ENCODE measurements at regions not wholly inside any gene's neighbourhood (a gene's known extent, or its start where the extent isn't known, plus 50 kb on each side); places are given as distances from the start of the nearest gene placed in this dataset.

- intact Hi-C loops (cut with DNase I): no loop called here
- Histone ChIP-seq H3K27me3 (no peaks in the 10 kb centered on the region), H3K9me3 (no peaks in the 10 kb centered on the region), H3K36me3 (no peaks in the 10 kb centered on the region), H3K4me3 (no peak overlapping the region), H3K27ac (no peak overlapping the region), H3K4me1 (no peaks in the 10 kb centered on the region)
- DNase-seq (ENCODE audit: extremely low spot score in 2 of 2): no peak
- TF ChIP-seq POLR2AphosphoS5 (IDR thresholded peaks at IDR 0.05; ENCODE audit: insufficient read depth in 1 of 2, low read depth in 1 of 2): no peak
These were observed 222.4 kb upstream of the JARID2 start for GRCh38 chr6:15023448-15023847.

GRCh38 chr6:15025446-15025845 lies 220.4 kb upstream of the JARID2 start:
- TF ChIP-seq POLR2AphosphoS5 (IDR thresholded peaks at IDR 0.05; ENCODE audit: insufficient read depth in 1 of 2, low read depth in 1 of 2) (no peak), POLR2A (IDR thresholded peaks at IDR 0.05) (no peak), CTCF (IDR thresholded peaks at IDR 0.05) (no peak)
- Histone ChIP-seq H3K9me3 (no peaks in the 10 kb centered on the region), H3K4me3 (no peak overlapping the region), H3K27me3 (no peaks in the 10 kb centered on the region), H3K36me3 (no peaks in the 10 kb centered on the region), H3K27ac (no peak overlapping the region), H3K4me1 (no peaks in the 10 kb centered on the region)
- no peak for DNase-seq (ENCODE audit: extremely low spot score in 2 of 2)
- intact Hi-C loops (cut with DNase I): no loop called here

- no peak overlapping the region for H3K27ac ChIP-seq
- H3K4me1 ChIP-seq: no peaks in the 10 kb centered on the region
- H3K9me3 ChIP-seq: no peaks in the 10 kb centered on the region
- TF ChIP-seq CTCF (IDR thresholded peaks at IDR 0.05) (no peak), POLR2A (IDR thresholded peaks at IDR 0.05) (no peak), POLR2AphosphoS5 (IDR thresholded peaks at IDR 0.05; ENCODE audit: insufficient read depth in 1 of 2, low read depth in 1 of 2) (no peak)
- no peaks in the 10 kb centered on the region for H3K36me3 ChIP-seq
- DNase-seq (ENCODE audit: extremely low spot score in 2 of 2): no peak
- no peak overlapping the region for H3K4me3 ChIP-seq
- intact Hi-C loops (cut with DNase I): no loop called here
- no peaks in the 10 kb centered on the region for H3K27me3 ChIP-seq
These were observed 219.0 kb upstream of the JARID2 start for GRCh38 chr6:15026832-15027231.

- no peak for TF ChIP-seq POLR2A (IDR thresholded peaks at IDR 0.05)
- no peak for TF ChIP-seq CTCF (IDR thresholded peaks at IDR 0.05)
- no peak for TF ChIP-seq POLR2AphosphoS5 (IDR thresholded peaks at IDR 0.05; ENCODE audit: insufficient read depth in 1 of 2, low read depth in 1 of 2)
These were observed 218.4 kb upstream of the JARID2 start for GRCh38 chr6:15027472-15027871.

GRCh38 chr6:15032015-15032414 lies 213.9 kb upstream of the JARID2 start:
- DNase-seq (ENCODE audit: extremely low spot score in 2 of 2): no peak
- no peaks in the 10 kb centered on the region for H3K9me3 ChIP-seq
- intact Hi-C loops (cut with DNase I): no loop called here
- H3K4me3 ChIP-seq: no peak overlapping the region
- no peaks in the 10 kb centered on the region for H3K27me3 ChIP-seq
- H3K27ac ChIP-seq: no peak overlapping the region
- TF ChIP-seq CTCF (IDR thresholded peaks at IDR 0.05) (no peak), POLR2A (IDR thresholded peaks at IDR 0.05) (no peak), POLR2AphosphoS5 (IDR thresholded peaks at IDR 0.05; ENCODE audit: insufficient read depth in 1 of 2, low read depth in 1 of 2) (no peak)
- H3K36me3 ChIP-seq: no peaks in the 10 kb centered on the region
- H3K4me1 ChIP-seq: no peaks in the 10 kb centered on the region

More at GRCh38 chr6:15027472-15027871, 218.4 kb upstream of the JARID2 start:
- intact Hi-C loops (cut with DNase I): no loop called here
- Histone ChIP-seq H3K27me3 (no peaks in the 10 kb centered on the region), H3K4me3 (no peak overlapping the region), H3K9me3 (no peaks in the 10 kb centered on the region), H3K27ac (no peak overlapping the region), H3K4me1 (no peaks in the 10 kb centered on the region), H3K36me3 (no peaks in the 10 kb centered on the region)
- DNase-seq (ENCODE audit: extremely low spot score in 2 of 2): no peak

- TF ChIP-seq POLR2AphosphoS5 (IDR thresholded peaks at IDR 0.05; ENCODE audit: insufficient read depth in 1 of 2, low read depth in 1 of 2): no peak
- TF ChIP-seq CTCF (IDR thresholded peaks at IDR 0.05): no peak
- no peak for TF ChIP-seq POLR2A (IDR thresholded peaks at IDR 0.05)
- no peak for DNase-seq (ENCODE audit: extremely low spot score in 2 of 2)
These were observed 212.0 kb upstream of the JARID2 start for GRCh38 chr6:15033850-15034203.

More at GRCh38 chr6:15033850-15034203, 212.0 kb upstream of the JARID2 start:
- Histone ChIP-seq H3K36me3 (no peaks in the 10 kb centered on the region), H3K4me3 (no peak overlapping the region), H3K4me1 (no peaks in the 10 kb centered on the region), H3K27ac (no peak overlapping the region), H3K27me3 (no peaks in the 10 kb centered on the region), H3K9me3 (no peaks in the 10 kb centered on the region)
- intact Hi-C loops (cut with DNase I): no loop called here
